ENCODE measurements at regions not wholly inside any gene's neighbourhood (a gene's known extent, or its start where the extent isn't known, plus 50 kb on each side); places are given as distances from the start of the nearest gene placed in this dataset.

GRCh38 chr11:110795112-110795624 lies 82.9 kb upstream of the ARHGAP20 start:
- TF ChIP-seq CTCF (IDR thresholded peaks at IDR 0.05) (no peak), POLR2A (IDR thresholded peaks at IDR 0.05) (no peak)
